ENCODE measurements at regions not wholly inside any gene's neighbourhood (a gene's known extent, or its start where the extent isn't known, plus 50 kb on each side); places are given as distances from the start of the nearest gene placed in this dataset.

- Histone ChIP-seq H3K9ac (ENCODE audit: insufficient read depth, low read depth, low read length) (no peak overlapping the region), H2AFZ (ENCODE audit: low read length) (no peak overlapping the region), H3K9me3 (ENCODE audit: low read length) (no peaks in the 10 kb centered on the region), H3K4me3 (replicated peaks in 1 of 3; ENCODE audit: insufficient read depth in 1 of 3, low read depth in 2 of 3, low read length in 3 of 3) (no peak overlapping the region), H3K27me3 (ENCODE audit: control insufficient read depth in 1 of 2, insufficient read depth in 2 of 2, low read length in 2 of 2) (no peaks in the 10 kb centered on the region), H3K4me2 (ENCODE audit: low read depth, low read length) (no peak overlapping the region), H3K27ac (ENCODE audit: extremely low read length, insufficient read depth, low read length) (no peak overlapping the region), H3K36me3 (replicated peaks in 1 of 2; ENCODE audit: control insufficient read depth in 1 of 2, insufficient read depth in 2 of 2, low read length in 2 of 2) (no peaks in the 10 kb centered on the region), H3K4me1 (ENCODE audit: insufficient read depth, low read length) (peaks cover 13% of the 10 kb centered on the region), H4K20me1 (ENCODE audit: insufficient read depth, low read length) (no peaks in the 10 kb centered on the region), H3K79me2 (ENCODE audit: insufficient read depth, low read length) (no peaks in the 10 kb centered on the region)
- no peak for FAIRE-seq
- intact Hi-C loops (cut with micrococcal nuclease; ENCODE audit: unreplicated experiment) = no loop called here
- ChIA-PET POLR2A (no interaction called here), CTCF (ENCODE audit: low intra/inter-chr PET ratio, low total read pairs) (no interaction called here)
- no peak for DNase-seq (ENCODE audit: low spot score)
- no peak for ATAC-seq
- WGBS (ENCODE audit: low lambda C conversion rate) = 5% methylated on average over 1 of the region's 1 CpG
- no TSS peak for BruUV-seq (replicated peaks)
- in situ Hi-C loops (cut with HindIII; ENCODE audit: extremely low pct_ligation_motif_present, low pct_unique_long_range_greater_than_20kb) = no loop called here
- TF ChIP-seq KLF11 (CRISPR knock-in tag; IDR thresholded peaks at IDR 0.05) (no peak), ZNF777 (CRISPR knock-in tag; IDR thresholded peaks at IDR 0.05) (no peak), MTF1 (CRISPR knock-in tag; IDR thresholded peaks at IDR 0.05) (no peak), ZNF335 (CRISPR knock-in tag; IDR thresholded peaks at IDR 0.05) (no peak), ETS1 (CRISPR knock-in tag; IDR thresholded peaks at IDR 0.05) (no peak), NRL (CRISPR knock-in tag; IDR thresholded peaks at IDR 0.05; ENCODE audit: borderline replicate concordance) (no peak), LBX2 (CRISPR knock-in tag; IDR thresholded peaks at IDR 0.05; ENCODE audit: borderline replicate concordance) (no peak), KAT7 (CRISPR knock-in tag; IDR thresholded peaks at IDR 0.05; ENCODE audit: borderline replicate concordance) (no peak), BCL6 (CRISPR knock-in tag; IDR thresholded peaks at IDR 0.05) (no peak), ZFP90 (CRISPR knock-in tag; IDR thresholded peaks at IDR 0.05; ENCODE audit: borderline replicate concordance) (no peak), ZBTB40 (IDR thresholded peaks at IDR 0.05) (no peak), ZBTB40 (CRISPR knock-in tag; IDR thresholded peaks at IDR 0.05) (no peak), NFKBIZ (CRISPR knock-in tag; IDR thresholded peaks at IDR 0.05) (no peak), ZBTB49 (CRISPR knock-in tag; IDR thresholded peaks at IDR 0.05; ENCODE audit: borderline replicate concordance) (no peak)
Measured at GRCh38 chr9:107756091-107756490, 266.5 kb upstream of the KLF4 start.

Data from HepG2 (cell line).